Large intestine (tissue), 3 donors: ENCODE measurements at regions not wholly inside any gene's neighbourhood (a gene's known extent, or its start where the extent isn't known, plus 50 kb on each side); places are given as distances from the start of the nearest gene placed in this dataset.

Source experiments
- DNase-seq, 2 donors: peaks; one replicate each; pipeline versions ENCODE4 v3.0.0 to v3.0.0-alpha.2; 2013
- H3K27ac ChIP-seq: one replicate; pipeline ENCODE4 v1.5.1; 2013; ENCODE audit warnings: low read length
- H3K27me3 ChIP-seq: 2 replicates; pipeline ENCODE4 v1.6.1; 2013; ENCODE audit warnings: low read length; ENCODE audit not compliant: control insufficient read depth, insufficient read depth
- H3K36me3 ChIP-seq: 2 replicates; pipeline ENCODE4 v1.6.1; 2013; ENCODE audit warnings: low read length; ENCODE audit not compliant: control insufficient read depth, insufficient read depth
- H3K4me1 ChIP-seq: one replicate; pipeline ENCODE4 v1.6.1; 2013; ENCODE audit warnings: low read length; ENCODE audit not compliant: control insufficient read depth, insufficient read depth
- H3K4me3 ChIP-seq: one replicate; pipeline ENCODE4 v1.5.1; 2013; ENCODE audit warnings: low read length
- H3K9me3 ChIP-seq: one replicate; pipeline ENCODE4 v1.6.1; 2013; ENCODE audit warnings: mild to moderate bottlenecking, low read depth, low read length, moderate library complexity; ENCODE audit not compliant: control insufficient read depth
- WGBS: methylation state at CpG from one replicate; pipeline ENCODE4 v1.1.5; 2013; ENCODE audit warnings: low lambda C conversion rate; ENCODE audit not compliant: insufficient coverage; 5-methylcytosine and 5-hydroxymethylcytosine counted together

GRCh38 chr22:48182031-48182430 lies 1419.6 kb downstream of the TBC1D22A start:
- Histone ChIP-seq H3K4me3 (no peak overlapping the region), H3K4me1 (peaks cover 5% of the 10 kb centered on the region), H3K9me3 (no peaks in the 10 kb centered on the region), H3K27me3 (no peaks in the 10 kb centered on the region), H3K27ac (no peak overlapping the region), H3K36me3 (no peaks in the 10 kb centered on the region)
- DNase-seq = no peak
- no CpG with 5 or more reads among the region's 5 CpGs for WGBS

- H3K4me3 ChIP-seq = no peak overlapping the region
- H3K27me3 ChIP-seq = no peaks in the 10 kb centered on the region
- 68% methylated on average over 8 of the region's 18 CpGs for WGBS
- peaks cover 5% of the 10 kb centered on the region for H3K4me1 ChIP-seq
- no peaks in the 10 kb centered on the region for H3K36me3 ChIP-seq
- no peaks in the 10 kb centered on the region for H3K9me3 ChIP-seq
- DNase-seq = no peak
- no peak overlapping the region for H3K27ac ChIP-seq
Observed at GRCh38 chr22:48181263-48181955, 1419.0 kb downstream of the TBC1D22A start.

- no peak for DNase-seq
- no CpG with 5 or more reads among the region's 4 CpGs for WGBS
- Histone ChIP-seq H3K27me3 (no peaks in the 10 kb centered on the region), H3K4me3 (no peak overlapping the region), H3K4me1 (peaks cover under 1% of the 10 kb centered on the region), H3K9me3 (no peaks in the 10 kb centered on the region), H3K27ac (no peak overlapping the region), H3K36me3 (no peaks in the 10 kb centered on the region)
Observed at GRCh38 chr22:48180631-48181030, 1418.2 kb downstream of the TBC1D22A start.

GRCh38 chr22:48179571-48180546 lies 1417.4 kb downstream of the TBC1D22A start:
- Histone ChIP-seq H3K4me3 (no peak overlapping the region), H3K27ac (no peak overlapping the region), H3K9me3 (no peaks in the 10 kb centered on the region), H3K4me1 (no peaks in the 10 kb centered on the region), H3K27me3 (no peaks in the 10 kb centered on the region), H3K36me3 (no peaks in the 10 kb centered on the region)
- no CpG with 5 or more reads among the region's 15 CpGs for WGBS
- DNase-seq = no peak

GRCh38 chr22:48178536-48178935 lies 1416.1 kb downstream of the TBC1D22A start:
- no CpG with 5 or more reads among the region's 7 CpGs for WGBS
- Histone ChIP-seq H3K27me3 (no peaks in the 10 kb centered on the region), H3K9me3 (no peaks in the 10 kb centered on the region), H3K4me3 (no peak overlapping the region), H3K4me1 (no peaks in the 10 kb centered on the region), H3K27ac (no peak overlapping the region), H3K36me3 (no peaks in the 10 kb centered on the region)
- DNase-seq = no peak

GRCh38 chr22:48177631-48178030 lies 1415.2 kb downstream of the TBC1D22A start:
- no peaks in the 10 kb centered on the region for H3K4me1 ChIP-seq
- no CpG with 5 or more reads among the region's 5 CpGs for WGBS
- H3K36me3 ChIP-seq = no peaks in the 10 kb centered on the region
- no peak for DNase-seq
- H3K27me3 ChIP-seq = no peaks in the 10 kb centered on the region
- H3K27ac ChIP-seq = no peak overlapping the region
- no peaks in the 10 kb centered on the region for H3K9me3 ChIP-seq
- H3K4me3 ChIP-seq = no peak overlapping the region

GRCh38 chr22:48175721-48176120 lies 1413.3 kb downstream of the TBC1D22A start:
- Histone ChIP-seq H3K27ac (no peak overlapping the region), H3K4me3 (no peak overlapping the region), H3K36me3 (no peaks in the 10 kb centered on the region), H3K4me1 (no peaks in the 10 kb centered on the region), H3K9me3 (no peaks in the 10 kb centered on the region), H3K27me3 (no peaks in the 10 kb centered on the region)
- no CpG with 5 or more reads among the region's 2 CpGs for WGBS
- DNase-seq = no peak

GRCh38 chr22:48173773-48174160 lies 1411.3 kb downstream of the TBC1D22A start:
- H3K4me3 ChIP-seq = no peak overlapping the region
- 92% methylated on average over 3 of the region's 7 CpGs for WGBS
- no peaks in the 10 kb centered on the region for H3K27me3 ChIP-seq
- no peak overlapping the region for H3K27ac ChIP-seq
- no peaks in the 10 kb centered on the region for H3K36me3 ChIP-seq
- H3K4me1 ChIP-seq = no peaks in the 10 kb centered on the region
- H3K9me3 ChIP-seq = no peaks in the 10 kb centered on the region
- no peak for DNase-seq

GRCh38 chr22:48173061-48173772 lies 1410.8 kb downstream of the TBC1D22A start:
- Histone ChIP-seq H3K36me3 (no peaks in the 10 kb centered on the region), H3K27ac (no peak overlapping the region), H3K9me3 (no peaks in the 10 kb centered on the region), H3K4me3 (no peak overlapping the region), H3K27me3 (no peaks in the 10 kb centered on the region), H3K4me1 (no peaks in the 10 kb centered on the region)
- no peak for DNase-seq
- WGBS = 50% methylated on average over 1 of the region's 19 CpGs

- Histone ChIP-seq H3K27me3 (no peaks in the 10 kb centered on the region), H3K27ac (no peak overlapping the region), H3K36me3 (no peaks in the 10 kb centered on the region), H3K4me1 (no peaks in the 10 kb centered on the region), H3K9me3 (no peaks in the 10 kb centered on the region), H3K4me3 (no peak overlapping the region)
- no peak for DNase-seq
- no CpG with 5 or more reads among the region's 7 CpGs for WGBS
Observed at GRCh38 chr22:48171271-48171691, 1408.8 kb downstream of the TBC1D22A start.
